Erythroblast (primary cell): ENCODE measurements at regions not wholly inside any gene's neighbourhood (a gene's known extent, or its start where the extent isn't known, plus 50 kb on each side); places are given as distances from the start of the nearest gene placed in this dataset.
"Not testable (repeated sequence)": the region's sequence is repeated elsewhere in the genome, so short reads cannot be mapped to it uniquely, and the experiment has no call there.

Experiments used
- GATA1 ChIP-seq: IDR thresholded peaks from 2 replicates; pipeline ENCODE4 v1.6.1; 2011; ENCODE audit warnings: low read depth, mild to moderate bottlenecking, control low read depth, low read length, moderate library complexity
- POLR2A ChIP-seq: IDR thresholded peaks from 2 replicates; pipeline ENCODE4 v1.6.1; 2011; ENCODE audit warnings: mild to moderate bottlenecking, low read length

GRCh38 chr10:77718312-77718711 lies 80.7 kb upstream of the KCNMA1 start:
- TF ChIP-seq POLR2A, GATA1: not testable (repeated sequence)
